ENCODE measurements at regions not wholly inside any gene's neighbourhood (a gene's known extent, or its start where the extent isn't known, plus 50 kb on each side); places are given as distances from the start of the nearest gene placed in this dataset.
"Not testable (repeated sequence)": the region's sequence is repeated elsewhere in the genome, so short reads cannot be mapped to it uniquely, and the experiment has no call there.

DNA sequence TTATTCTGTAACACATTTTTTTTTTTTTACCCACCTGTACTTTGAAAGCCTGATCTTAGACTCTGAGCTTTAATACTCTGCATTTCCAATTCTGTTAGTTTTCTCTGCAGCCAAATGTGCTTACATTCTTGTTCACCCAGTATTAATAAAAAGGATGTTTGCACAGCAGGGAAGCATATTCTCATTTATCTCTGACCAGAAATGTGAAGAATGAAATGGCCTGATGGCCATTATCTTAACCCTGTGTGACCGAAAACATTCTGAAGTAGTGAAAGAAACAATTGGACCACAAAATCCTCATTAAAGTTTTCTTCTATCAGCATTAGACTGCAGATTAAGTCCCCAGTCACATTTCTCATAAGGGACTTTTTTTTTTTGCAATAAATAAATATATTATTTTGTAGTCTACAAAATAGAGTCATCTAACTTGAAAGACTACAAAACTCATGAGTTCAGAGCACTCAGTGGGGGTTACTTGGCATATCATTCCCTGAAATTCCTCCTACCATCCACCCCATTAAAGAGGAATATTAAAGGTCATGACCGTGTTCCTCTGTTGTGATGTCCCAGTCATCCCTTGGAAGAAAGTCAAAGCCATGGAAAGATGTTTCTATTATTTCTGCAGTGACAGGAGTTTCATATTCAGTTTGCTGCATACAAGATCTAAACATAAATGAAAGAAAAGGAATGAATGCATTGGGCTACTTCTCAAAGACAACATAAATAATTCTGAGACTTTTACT lies 364.4 kb downstream of the RND3 start:
- CTCF ChIA-PET: no interaction called here
- TF ChIP-seq, protein P1, sequence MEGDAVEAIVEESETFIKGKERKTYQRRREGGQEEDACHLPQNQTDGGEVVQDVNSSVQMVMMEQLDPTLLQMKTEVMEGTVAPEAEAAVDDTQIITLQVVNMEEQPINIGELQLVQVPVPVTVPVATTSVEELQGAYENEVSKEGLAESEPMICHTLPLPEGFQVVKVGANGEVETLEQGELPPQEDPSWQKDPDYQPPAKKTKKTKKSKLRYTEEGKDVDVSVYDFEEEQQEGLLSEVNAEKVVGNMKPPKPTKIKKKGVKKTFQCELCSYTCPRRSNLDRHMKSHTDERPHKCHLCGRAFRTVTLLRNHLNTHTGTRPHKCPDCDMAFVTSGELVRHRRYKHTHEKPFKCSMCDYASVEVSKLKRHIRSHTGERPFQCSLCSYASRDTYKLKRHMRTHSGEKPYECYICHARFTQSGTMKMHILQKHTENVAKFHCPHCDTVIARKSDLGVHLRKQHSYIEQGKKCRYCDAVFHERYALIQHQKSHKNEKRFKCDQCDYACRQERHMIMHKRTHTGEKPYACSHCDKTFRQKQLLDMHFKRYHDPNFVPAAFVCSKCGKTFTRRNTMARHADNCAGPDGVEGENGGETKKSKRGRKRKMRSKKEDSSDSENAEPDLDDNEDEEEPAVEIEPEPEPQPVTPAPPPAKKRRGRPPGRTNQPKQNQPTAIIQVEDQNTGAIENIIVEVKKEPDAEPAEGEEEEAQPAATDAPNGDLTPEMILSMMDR (conservative IDR thresholded peaks at IDR 0.05; ENCODE audit: low read depth): no peak
- no peak for DNase-seq (ENCODE audit: low spot score)
- POLR2A ChIA-PET (ENCODE audit: low non-redundant PET): no interaction called here
- H3K27ac ChIP-seq: no peak overlapping the region

DNA sequence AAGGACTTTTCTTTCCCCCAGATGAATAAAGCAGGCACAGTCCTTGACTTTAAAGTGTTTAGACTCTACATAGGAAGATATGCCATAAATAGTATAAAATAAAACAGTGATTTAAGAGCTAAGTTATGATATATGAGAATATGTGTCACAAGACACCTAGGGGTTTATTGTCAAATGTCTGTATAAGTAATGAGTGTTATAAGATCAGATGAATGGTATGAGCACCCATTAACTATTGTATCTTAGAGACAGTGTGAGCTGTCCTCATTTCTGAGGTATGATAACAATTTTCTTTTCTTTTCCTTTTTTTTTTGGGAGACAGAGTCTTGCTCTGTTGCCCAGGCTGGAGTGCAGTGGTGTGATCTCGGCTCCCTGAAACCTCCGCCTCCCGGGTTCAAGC lies 365.3 kb downstream of the RND3 start:
- TF ChIP-seq, protein P1 (conservative IDR thresholded peaks at IDR 0.05; ENCODE audit: low read depth): no peak
- CTCF ChIA-PET: no interaction called here
- POLR2A ChIA-PET (ENCODE audit: low non-redundant PET): no interaction called here
- DNase-seq (ENCODE audit: low spot score): no peak
- H3K27ac ChIP-seq: no peak overlapping the region

DNA sequence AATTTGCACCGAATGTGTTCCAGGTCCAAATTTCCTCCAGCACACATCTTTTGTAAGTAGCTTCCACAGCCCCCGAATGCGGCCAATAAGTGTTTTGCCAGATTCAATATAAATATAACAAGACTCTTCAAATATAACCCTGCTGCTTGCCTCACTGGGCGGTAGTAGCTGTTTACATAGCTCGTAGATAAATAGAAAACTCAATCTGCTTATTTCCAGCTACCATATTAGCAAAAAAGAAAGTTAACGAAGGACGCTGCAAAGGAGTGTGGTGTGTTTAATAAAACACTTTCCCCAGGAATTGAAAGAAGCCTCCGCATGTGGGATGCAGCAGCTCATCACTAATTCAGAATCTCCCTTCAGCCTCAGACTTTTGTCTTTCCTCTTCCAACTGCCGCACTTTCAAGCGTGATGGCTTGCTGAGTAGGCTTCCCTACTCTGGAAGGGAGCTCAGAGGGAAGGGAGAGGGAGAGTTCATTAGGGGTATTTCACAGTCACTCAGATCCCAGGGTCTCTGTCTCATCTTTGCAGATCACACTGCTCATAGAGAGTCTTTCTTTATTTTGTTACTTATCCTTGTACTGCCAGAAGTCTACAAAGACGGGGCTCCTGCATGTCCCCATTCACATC lies 367.0 kb downstream of the RND3 start:
- no peak for DNase-seq (ENCODE audit: low spot score)
- no peak overlapping the region for H3K27ac ChIP-seq
- ChIA-PET CTCF (no interaction called here), POLR2A (ENCODE audit: low non-redundant PET) (interaction anchor here (0.5 kb wide), 1 partner anchor 324 kb away, joined by 3 read pairs; no protein-coding TSS in a partner anchor)
- TF ChIP-seq, protein P1 (conservative IDR thresholded peaks at IDR 0.05; ENCODE audit: low read depth): no peak

DNA sequence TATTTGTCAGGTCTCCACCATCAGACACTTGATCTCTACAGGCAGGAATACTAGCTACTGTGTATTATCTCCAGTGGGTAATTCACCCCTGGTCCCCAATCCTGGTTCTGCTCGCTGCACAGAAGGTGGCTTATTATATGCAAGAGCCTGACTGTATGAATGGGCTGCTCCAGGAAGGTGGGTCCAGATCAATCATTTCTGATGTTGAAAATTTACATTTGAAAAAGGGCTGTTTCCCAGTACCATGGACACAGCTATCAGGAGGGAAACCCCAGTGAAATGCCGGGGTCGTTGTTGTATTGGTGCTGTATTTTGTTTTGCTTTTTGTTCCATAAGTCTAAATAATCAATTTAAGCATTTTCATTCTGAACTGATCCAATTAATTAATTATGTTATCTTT lies 367.6 kb downstream of the RND3 start:
- TF ChIP-seq, protein P1 (conservative IDR thresholded peaks at IDR 0.05; ENCODE audit: low read depth): no peak
- CTCF ChIA-PET: no interaction called here
- POLR2A ChIA-PET (ENCODE audit: low non-redundant PET): interaction anchor here (0.5 kb wide), 1 partner anchor 324 kb away, joined by 3 read pairs; no protein-coding TSS in a partner anchor
- no peak overlapping the region for H3K27ac ChIP-seq
- no peak for DNase-seq (ENCODE audit: low spot score)

DNA sequence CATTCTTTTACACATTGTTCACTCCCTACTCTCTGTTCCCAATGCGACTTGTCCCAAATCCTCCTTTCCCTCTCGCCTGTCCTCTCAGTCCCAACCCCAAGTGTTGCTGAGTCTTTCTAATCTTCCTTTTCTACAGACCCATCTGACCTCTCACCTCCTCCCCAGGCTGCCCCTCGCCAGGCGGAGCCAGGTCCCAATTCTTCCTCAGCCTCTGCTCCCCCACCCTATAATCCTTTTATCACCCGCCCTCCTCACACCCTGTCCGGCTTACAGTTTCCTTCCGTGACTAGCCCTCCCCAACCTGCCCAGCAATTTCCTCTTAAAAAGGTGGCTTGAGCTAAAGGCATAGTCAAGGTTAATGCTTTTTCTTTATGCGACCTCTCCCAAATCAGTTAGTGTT lies 373.4 kb downstream of the RND3 start:
- DNase-seq (ENCODE audit: low spot score); H3K27ac ChIP-seq; POLR2A ChIA-PET (ENCODE audit: low non-redundant PET); CTCF ChIA-PET: not testable (repeated sequence)

DNA sequence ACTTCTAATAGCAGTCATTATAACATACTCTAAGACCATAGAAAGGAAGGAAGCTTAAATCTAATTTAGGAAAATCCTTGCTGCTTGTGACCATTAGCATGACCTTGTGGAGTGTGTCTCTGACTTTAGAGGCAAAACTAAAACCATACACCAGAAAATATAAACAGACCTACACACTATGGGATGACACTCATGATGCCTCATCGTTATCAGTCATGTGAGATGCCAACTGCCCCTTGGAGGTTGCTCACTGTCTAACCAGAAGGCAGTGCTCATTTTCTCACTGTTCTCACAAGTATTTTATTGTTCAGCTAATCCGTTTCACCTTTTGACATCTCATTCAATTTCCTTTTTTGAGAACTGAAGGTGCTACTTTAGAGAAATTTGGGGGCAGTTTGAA lies 376.9 kb downstream of the RND3 start:
- ChIA-PET POLR2A (ENCODE audit: low non-redundant PET) (no interaction called here), CTCF (interaction anchor here (0.6 kb wide), 1 partner anchor 45 kb away, joined by 3 read pairs; no protein-coding TSS in a partner anchor)
- TF ChIP-seq, protein P1 (conservative IDR thresholded peaks at IDR 0.05; ENCODE audit: low read depth): no peak
- no peak overlapping the region for H3K27ac ChIP-seq
- no peak for DNase-seq (ENCODE audit: low spot score)

DNA sequence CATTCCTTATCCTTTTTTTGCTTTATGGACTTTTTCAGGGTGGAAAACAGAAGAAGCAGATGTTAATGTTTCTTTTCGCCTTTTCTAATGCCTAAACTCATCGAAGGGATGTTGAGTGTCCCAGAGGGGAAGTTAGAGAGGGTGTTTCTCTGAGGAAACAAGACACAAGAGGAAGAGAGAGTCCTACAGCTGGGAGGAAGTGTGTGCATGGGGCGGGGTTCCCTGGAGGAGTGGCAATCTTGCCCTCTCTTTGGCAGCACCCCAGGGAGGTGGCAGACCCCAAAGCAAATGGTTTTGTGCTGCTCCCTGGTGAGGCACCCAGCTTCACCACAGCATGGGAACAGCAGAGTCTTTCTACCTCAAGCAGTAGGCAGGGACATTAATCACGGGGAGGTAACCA lies 377.6 kb downstream of the RND3 start:
- TF ChIP-seq, protein P1 (conservative IDR thresholded peaks at IDR 0.05; ENCODE audit: low read depth): no peak
- DNase-seq (ENCODE audit: low spot score): no peak
- POLR2A ChIA-PET (ENCODE audit: low non-redundant PET): no interaction called here
- H3K27ac ChIP-seq: no peak overlapping the region
- CTCF ChIA-PET: no interaction called here

Data from RWPE1 (cell line).